ENCODE measurements at regions not wholly inside any gene's neighbourhood (a gene's known extent, or its start where the extent isn't known, plus 50 kb on each side); places are given as distances from the start of the nearest gene placed in this dataset.
"Not testable (repeated sequence)": the region's sequence is repeated elsewhere in the genome, so short reads cannot be mapped to it uniquely, and the experiment has no call there.

DNA sequence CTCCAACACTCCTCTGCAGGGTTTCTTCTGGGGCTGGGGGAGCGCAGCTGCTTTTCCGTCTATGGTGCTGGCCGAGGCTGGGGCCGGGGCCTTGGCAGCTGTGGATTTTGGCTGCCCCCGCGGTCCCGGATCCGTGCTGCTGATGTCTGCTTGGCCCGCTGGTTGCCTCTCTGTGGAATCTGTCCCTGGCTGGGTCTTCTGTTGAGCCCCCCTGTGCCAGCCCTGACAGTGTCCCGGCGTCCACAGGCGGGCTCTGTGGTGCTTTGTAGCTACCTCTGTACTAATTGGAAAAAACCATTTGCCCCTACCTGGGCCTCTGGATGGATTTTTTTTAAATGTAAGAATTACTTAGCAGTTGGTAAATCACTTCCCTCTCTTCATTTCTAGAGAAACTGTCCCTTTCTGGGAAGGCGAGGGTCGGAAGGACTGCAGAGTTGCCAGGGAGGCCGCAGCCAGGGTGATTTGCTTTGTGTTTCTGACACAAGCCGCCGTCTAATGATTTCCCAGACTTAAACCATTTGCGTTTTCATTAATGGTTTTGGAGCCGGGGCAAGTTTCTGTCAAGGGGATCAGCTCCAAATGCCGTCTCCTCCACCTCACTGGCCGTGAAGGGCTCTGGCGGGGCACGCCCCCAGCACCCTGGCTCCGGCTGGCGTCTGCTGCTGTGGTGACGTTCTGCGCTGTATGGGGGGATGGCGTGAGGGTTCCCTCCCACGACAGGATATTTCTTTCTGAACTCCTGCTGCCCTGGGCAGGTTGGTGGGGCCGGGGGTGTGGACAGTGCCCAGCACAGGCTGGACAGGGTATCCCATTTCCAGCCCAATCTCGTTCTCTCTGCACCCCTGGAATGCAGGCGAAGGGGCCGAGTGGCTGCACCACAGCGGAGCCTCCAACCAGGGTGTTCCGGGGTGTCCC is 201.7 kb downstream of the LAT start:
- not testable (repeated sequence) for DNase-seq (ENCODE audit: low read depth in 2 of 2, low spot score in 1 of 2)

DNA sequence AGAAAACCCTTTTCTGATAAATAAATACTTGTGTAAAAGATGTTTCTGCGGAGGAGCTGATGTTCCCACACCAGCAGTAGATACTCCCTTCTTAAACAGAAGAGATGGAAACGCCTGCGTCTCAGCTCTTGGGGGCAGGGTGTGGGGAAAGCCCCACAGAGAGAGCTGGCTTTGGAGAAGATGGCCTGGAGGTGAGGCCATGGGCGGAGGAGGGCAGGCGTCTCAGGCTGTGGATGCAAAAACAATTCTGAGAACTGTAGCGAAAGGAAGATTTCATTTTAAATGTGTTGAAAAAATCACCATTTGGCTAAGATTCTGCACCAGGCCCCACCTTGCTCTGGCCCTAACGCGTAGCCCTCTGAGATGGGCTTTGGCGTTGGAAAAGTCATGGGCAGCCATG is 201.0 kb downstream of the LAT start:
- DNase-seq (ENCODE audit: low read depth in 2 of 2, low spot score in 1 of 2), result not testable (repeated sequence)

DNA sequence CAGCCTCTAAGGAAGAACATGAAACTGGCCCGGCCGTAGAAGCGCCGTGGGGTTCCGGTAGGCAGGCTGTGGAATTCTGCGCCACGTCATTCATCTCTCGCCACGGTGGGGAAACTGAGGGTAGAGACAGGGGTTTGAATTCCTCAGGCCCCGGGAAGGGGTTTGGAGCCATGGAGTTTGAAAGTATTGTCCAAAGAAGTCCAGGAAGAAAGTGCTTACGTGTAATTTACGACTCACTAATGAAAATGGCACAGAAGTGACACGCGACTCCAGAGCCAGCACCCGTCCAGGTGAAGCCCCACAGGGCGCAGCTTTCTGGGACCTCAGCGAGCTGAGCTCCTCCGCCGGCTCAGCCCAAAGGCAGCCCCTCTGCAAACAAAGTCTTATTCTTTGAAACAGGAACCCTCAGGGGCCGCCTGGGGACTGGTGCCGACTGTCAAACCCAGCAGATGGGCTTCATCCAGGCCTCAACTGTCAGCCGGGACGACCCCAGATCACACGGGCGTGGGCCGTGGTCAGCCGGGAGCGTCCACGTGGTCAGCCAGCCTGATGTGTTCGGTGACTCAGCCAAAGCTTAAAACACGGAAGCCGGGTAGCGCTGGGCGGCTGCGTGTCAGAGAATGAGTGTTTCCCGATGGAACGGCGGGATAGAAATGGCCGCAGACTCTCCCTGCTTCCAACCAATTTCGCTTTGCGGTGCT is 200.0 kb downstream of the LAT start:
- not testable (repeated sequence) for DNase-seq (ENCODE audit: low read depth in 2 of 2, low spot score in 1 of 2)

DNA sequence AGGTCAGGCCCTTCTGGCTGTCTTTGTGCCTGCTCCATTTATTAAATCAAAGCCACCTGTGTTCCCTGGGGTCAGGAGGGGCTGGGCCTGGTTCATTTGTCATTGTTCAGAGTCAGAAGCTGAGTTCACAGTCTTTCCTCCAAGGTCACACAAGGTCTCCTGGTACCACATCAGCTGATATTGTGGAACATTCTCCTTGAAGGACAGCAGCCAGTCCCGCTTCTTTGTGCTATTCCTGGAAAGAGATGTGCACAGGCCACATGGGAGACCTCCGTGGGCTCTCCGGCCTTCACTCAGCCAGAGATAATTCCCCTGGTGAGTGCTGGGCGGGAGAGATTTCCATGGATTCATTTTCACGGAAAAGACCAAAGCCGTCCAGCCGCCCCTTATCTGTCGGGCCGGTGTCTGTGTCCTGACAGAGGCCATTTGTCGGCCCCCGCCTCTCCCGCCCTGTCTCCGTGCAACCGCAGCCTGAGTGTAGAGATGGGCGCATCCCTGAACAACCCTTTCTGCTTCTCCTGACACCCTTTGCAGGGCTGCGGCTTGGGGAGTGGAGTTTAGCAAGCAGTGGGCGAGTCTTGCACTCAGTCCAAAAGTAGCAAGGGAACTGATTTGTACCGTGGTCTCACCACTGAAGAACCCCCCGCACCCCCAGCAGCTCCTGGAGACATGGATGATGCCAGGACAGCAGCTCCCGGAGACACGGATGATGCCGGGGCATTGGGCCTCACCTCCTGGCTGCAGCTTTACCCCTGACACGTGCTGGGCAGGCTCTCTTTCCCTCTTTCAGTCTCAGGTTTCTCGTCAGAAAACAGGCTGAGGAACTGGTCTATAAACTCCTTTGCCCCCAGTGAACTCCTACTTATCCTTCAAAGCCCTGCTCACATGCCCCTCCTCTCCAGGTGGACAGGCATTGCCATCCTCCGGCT is 198.4 kb downstream of the LAT start:
- DNase-seq (ENCODE audit: low read depth in 2 of 2, low spot score in 1 of 2), result not testable (repeated sequence)

DNA sequence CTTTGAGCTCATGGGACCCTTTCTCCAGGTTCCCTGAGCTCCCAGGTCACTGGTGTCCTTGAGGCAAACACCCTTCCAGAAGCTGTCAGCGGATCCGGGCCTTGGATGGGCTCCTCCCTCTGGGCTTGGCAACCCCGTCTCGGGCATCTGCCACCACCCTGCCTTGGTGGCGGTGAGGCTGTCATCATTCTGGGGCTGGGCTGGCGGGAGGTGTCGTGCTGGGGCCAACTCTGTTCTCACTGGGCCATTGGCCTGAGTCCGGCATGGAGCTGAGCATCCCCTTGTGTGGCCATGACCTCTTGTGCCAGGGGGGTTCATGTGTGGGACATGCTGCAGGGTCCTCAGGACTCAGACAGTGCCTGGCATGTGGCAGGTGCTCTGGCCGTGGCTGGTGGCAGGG is 197.6 kb downstream of the LAT start:
- no peak for DNase-seq (ENCODE audit: low read depth in 2 of 2, low spot score in 1 of 2)

DNA sequence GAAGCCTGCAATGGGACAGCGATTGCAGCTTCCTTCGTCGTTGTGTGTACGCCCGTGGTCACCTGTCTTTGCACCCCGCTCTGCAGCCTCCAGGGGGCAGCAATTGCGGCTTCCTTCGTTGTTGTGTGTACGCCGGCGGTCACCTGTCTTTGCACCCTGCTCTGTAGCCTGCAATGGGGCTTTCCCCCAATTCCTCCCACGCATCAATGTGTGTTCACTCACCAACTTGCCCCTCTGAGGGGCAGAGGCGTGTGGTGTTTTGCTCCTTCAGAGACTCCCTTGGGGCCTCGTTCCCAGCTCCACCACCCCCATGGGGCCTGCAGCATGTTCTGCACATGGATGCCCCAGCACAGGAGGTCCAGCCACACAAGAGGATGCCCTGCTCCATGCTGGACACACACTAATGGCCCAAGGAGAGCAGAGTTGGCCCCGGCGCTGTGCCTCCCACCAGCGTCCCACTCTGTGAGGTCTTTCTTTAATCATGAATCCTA is 197.1 kb downstream of the LAT start:
- not testable (repeated sequence) for DNase-seq (ENCODE audit: low read depth in 2 of 2, low spot score in 1 of 2)

DNA sequence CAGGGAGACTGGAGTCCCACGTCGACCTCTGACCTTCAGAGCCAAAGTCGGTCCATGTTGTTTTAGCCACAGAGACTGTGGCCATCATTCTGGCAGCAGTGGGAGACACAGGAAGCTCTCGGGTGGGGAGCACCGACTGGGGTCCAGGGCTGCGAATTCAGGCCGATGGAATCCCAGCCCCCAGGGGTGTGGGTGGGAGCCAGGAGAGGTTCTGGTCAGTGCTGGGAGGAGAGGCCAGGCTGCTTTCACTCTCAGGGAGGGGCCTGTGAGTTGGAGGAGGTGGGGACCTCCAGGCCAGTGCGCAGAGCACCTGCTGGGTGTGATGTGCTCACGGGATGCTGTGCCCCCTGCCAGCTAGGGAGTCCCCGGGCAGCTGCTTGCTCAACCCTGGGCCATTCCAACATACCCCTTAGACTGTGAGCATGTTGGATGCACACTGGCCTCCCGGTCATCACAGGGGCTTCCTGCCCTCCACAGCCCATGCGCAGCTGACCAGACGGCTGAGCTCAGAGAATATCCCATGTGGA is 196.5 kb downstream of the LAT start:
- not testable (repeated sequence) for DNase-seq (ENCODE audit: low read depth in 2 of 2, low spot score in 1 of 2)

DNA sequence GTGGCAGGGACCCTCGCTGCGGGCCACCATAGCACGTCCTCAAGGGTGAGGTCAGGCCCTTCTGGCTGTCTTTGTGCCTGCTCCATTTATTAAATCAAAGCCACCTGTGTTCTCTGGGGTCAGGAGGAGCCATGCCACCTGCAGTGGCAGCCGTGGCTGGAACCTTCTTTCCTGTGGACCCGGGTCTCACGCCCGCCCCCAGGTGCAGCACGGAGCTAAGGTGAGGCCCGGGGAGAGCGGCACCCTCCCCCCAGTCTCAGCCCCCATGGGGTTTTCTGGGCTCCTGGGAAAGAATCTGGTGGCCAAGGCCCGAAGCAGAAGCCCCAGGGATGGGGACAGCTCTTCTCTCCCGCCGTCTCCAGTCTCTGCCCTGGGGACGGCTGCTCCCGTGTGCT is 195.4 kb downstream of the LAT start:
- DNase-seq (ENCODE audit: low read depth in 2 of 2, low spot score in 1 of 2), result not testable (repeated sequence)

DNA sequence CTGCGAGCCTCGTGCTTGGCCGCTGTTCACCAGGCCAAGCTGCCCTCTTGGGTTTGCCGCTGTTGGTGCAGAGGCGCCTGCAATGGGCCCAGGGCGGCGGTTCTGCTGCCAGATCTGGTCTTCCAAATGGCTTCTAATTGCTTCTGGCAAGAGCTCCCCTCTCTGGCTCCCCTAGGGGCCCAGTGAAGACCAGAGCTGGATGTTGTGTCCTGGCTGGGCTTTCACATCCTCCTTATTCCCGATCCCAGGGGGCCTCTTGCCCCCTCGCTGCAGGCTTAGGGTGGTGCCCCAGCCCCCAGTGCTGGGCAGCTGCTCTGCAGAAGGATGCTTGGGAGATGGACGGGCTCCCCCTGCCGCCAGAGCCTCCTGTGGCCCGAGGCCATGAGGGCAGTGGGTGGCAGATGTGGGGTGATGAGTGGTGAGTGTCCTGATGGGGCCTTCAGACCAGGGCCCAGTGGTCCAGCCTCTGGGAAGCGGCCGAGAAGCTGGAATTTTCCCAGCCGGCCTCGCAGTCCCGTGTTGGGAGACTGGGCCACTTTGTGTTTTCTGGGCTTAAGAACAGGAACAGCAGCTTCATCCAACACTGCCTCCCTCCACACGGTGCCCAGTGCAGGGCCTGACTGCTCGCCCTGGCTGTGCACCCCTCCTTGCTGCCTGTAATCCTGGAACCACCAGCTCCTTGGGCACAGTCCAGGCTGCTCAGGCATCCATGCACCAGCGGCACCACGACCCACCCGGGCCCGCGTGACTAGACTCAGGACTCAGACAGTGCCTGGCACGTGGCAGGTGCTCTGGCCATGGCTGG is 194.8 kb downstream of the LAT start:
- DNase-seq (ENCODE audit: low read depth in 2 of 2, low spot score in 1 of 2), result not testable (repeated sequence)

DNA sequence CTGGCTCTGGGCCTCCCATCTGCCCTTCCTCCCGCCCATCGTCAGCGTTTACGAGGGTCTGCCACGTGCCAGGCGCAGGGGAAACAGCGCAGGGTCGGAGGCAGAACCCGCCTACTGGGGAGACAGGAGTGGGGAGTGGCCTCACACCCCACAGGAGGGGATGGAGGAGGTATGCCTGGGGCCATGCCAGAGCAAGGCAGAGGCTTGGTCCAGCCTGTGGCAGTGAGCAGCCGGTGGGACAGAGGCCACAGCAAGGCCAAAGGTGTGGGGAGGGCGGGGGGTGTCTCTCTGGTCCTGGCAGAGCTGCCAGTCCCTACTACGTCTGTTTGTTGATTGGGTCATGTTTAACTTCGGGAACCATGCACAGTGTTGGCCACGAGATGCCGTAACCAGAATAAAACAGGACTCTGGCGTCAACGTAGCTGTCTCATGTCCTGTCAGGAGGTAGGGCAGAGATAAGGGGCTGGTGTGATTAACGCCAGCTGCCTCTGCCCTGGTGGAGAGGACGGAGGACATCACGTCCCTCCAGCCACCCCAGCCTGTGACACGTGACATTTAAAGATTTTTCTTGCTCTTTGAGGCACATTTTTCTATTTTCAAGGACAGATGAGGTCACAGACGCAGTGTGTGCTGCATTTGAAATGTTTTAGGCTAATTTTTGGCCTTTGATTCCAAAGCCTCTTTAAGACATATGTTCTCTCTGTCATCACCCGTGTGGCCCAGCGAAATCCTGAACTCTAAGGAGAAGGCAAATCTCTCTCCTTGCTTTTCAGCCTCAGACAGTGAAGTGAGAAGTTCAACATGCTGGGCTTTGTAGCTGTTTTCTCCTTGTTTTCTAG is 193.3 kb downstream of the LAT start:
- not testable (repeated sequence) for DNase-seq (ENCODE audit: low read depth in 2 of 2, low spot score in 1 of 2)

DNA sequence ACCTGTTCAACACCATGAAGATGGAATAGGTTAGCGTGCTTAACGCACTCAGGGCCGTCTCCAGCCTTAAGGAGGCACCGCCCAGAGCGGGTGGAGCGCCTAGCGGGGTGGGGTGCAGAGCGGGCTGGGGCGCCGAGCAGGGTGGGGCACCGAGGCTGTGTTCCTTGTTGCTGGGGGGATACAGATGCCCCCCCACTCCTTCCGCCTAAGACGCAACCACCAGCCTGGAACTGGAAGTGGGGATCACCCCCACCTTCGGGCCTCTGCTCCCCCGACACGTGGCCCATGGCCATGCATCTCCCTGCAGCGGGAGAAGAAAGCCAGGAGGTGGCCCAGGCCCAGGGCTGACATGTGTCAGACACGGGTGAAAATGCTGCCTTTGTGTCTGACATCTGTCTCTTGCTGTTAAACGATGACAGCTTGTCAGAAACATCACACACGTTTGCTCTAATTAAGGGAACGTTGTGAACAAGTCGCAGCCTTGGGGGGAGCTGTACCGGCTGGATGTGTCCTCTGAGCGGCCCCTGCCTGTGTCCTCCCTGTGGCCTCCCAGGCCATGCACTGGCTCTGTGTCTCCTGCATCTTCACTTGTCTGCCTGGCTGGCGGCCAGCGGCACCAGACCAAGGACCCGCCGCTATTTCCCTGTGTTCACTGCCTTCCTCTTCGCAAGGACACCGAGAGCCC is 192.5 kb downstream of the LAT start:
- not testable (repeated sequence) for DNase-seq (ENCODE audit: low read depth in 2 of 2, low spot score in 1 of 2)

DNA sequence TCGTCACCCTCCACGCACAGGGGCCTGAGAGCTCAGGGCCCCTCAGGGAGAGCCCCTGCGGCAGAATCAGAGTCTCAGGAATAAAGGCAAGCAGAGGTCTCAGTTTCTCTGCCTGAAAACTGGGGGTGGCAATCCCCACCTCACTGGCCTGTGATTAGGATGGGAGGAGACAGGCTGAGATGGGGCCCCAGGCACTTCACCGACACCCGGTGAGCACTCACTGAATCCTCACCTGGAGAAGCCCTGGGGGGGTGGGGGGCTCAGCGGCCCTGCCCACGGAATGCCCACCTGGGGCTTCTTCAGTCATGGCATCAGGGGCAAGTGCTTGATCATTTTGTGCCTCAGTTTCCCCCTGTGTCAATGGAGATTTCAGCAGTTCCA is 192.0 kb downstream of the LAT start:
- DNase-seq (ENCODE audit: low read depth in 2 of 2, low spot score in 1 of 2), result not testable (repeated sequence)

DNA sequence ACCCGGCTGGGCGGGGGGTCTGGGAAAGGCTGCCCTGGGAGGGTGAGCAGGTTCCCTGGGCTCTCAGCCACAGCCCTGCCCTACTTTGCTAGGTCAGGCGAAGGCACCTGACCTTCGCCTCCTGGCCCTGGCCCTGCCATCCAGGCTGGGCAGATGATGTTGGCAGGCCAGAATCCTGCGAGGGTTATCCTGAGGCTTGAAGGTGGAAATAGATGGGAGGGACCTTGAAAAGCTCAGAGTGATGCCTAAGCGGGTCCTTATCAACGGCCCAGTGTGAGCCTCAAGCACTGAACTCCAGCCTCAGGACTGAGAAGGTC is 191.3 kb downstream of the LAT start:
- not testable (repeated sequence) for DNase-seq (ENCODE audit: low read depth in 2 of 2, low spot score in 1 of 2)

DNA sequence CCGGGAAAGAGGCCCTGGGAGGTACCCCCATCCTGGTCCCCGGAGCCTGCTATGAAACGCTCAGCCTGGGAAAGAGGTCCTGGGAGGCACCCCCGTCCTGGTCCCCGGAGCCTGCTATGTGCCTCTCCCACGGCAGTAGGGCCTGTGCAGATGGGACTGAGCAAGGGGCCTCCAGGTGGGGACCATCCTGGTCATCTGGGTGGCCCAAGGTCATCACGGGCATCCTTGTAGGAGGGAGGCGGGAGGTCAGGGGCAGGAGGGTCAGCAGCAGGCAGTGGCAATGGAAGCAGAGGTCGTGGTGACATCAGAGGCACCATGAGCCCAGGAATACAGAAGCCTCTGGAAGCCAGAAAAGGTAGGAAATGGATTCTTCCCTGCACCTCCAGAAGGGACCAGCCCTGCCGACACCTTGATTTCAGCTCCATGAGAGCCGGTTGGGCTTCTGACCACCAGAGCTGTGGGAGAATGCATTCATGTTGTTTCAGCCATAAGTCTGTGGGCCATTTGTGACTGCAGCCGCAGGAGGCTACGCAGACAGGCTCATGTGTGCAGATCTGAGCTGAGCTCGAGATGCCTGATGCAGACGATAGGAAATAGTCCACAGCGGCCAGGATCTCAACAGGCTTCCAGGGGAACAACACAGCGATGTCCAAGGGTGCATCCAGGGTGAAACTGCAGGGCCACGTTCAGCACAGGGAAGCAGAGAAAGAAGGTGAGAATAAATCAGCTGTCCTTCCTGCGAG is 190.7 kb downstream of the LAT start:
- not testable (repeated sequence) for DNase-seq (ENCODE audit: low read depth in 2 of 2, low spot score in 1 of 2)

DNA sequence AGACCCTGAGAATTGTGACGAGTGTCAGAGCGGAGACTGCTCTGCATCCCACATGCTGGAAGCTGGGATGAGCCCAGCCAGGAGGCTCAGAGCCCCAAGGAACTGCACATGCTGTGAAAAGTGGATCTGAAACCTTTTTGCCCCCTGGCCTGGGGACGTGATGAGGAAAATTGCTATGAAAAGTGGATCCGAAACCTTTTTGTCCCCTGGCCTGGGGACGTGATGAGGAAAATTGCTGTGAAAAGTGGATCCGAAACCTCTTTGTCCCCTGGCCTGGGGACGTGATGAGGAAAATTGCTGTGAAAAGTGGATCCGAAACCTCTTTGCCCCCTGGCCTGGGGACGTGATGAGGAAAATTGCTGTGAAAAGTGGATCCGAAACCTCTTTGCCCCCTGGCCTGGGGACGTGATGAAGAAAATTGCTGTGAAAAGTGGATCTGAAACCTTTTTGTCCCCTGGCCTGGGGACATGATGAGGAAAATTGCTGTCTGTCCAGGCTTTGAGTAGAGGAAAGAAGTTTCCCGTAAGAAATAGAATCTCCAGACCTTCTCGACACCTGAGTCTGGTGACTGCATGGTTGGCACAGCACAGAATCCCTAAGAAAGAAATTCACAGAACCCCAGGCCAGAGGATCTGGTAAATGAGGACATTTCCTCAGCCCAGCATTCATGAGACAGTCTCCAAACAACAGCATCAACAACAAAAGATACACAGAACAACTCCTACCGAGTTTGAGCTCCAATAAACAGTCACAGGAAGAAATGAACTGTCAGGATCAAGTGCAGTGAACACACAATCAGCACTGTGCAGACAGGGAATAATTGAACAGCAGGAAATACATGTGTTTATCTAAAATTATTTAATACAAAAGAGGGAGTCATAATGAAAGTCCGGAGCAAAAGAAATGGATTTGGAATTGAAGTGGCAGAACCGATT is 188.8 kb downstream of the LAT start:
- not testable (repeated sequence) for DNase-seq (ENCODE audit: low read depth in 2 of 2, low spot score in 1 of 2)

DNA sequence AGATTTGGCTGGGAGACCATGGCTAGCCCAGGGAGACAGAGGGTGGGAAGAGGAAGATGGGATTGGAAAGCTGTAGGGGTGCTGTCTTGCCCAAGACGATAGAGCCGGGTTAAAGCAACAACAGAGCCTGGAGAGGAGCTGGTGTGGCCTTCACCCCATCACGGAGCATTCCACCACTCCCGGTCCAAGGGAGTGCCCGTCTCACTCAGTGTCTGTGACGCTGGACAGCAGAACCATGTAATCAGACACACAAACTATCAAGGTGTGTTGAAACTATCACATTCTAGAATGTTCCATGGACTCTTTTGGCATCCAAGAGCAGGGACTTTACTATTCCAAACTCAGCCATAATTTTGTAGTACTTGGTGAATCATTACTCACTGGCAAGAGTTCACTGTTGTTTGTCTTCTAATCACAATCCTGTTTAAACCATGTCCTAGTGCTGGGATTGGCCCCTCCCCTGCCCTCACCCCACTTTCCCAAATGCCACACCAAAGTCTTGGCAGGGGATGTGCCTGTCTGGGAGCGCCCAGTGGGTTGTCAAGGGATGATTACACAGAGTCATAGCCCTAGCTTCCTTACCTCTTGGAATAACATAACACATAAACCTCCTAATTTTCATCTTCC is 187.4 kb downstream of the LAT start:
- not testable (repeated sequence) for DNase-seq (ENCODE audit: low read depth in 2 of 2, low spot score in 1 of 2)
